Neural progenitor cell (in vitro differentiated cells): ENCODE measurements at regions not wholly inside any gene's neighbourhood (a gene's known extent, or its start where the extent isn't known, plus 50 kb on each side); places are given as distances from the start of the nearest gene placed in this dataset.

Experiments
- CTCF ChIP-seq: fragments of 200-600 bp; sonication (generic); IDR thresholded peaks from 2 replicates; pipeline ENCODE4 v1.5.1; 2017; ENCODE audit warnings: antibody characterized with exemption, mild to moderate bottlenecking
- EZH2phosphoT487 ChIP-seq: fragments of 200-600 bp; sonication (generic); IDR thresholded peaks from 2 replicates; pipeline ENCODE4 v1.6.1; 2017; ENCODE audit warnings: antibody characterized with exemption

GRCh38 chr7:145868935-145869334 lies 247.7 kb upstream of the CNTNAP2 start:
- no peak for TF ChIP-seq CTCF
- TF ChIP-seq EZH2phosphoT487: no peak
